DND-41 (cell line): ENCODE measurements at regions not wholly inside any gene's neighbourhood (a gene's known extent, or its start where the extent isn't known, plus 50 kb on each side); places are given as distances from the start of the nearest gene placed in this dataset.

Source experiments
- ATAC-seq: fragments of 200-7000 bp; cut with Tn5 transposase; 3 replicates; pipeline ENCODE4 v1.9.1; 2021; ENCODE audit warnings: low read depth; ENCODE audit not compliant: insufficient read depth
- DNase-seq: peaks from one replicate; pipeline ENCODE4 v3.0.0-alpha.2; 2020
- H2AFZ ChIP-seq: 2 replicates; pipeline ENCODE4 v1.6.0; 2012; ENCODE audit warnings: low read depth, low read length
- H3K27ac ChIP-seq: 2 replicates; pipeline ENCODE4 v1.5.1; 2012; ENCODE audit warnings: low read length, inconsistent platforms
- H3K27me3 ChIP-seq: fragments of 200-600 bp; sonication (generic); 2 replicates; pipeline ENCODE4 v1.6.0; 2012; ENCODE audit warnings: low read length, mild to moderate bottlenecking, inconsistent platforms; ENCODE audit not compliant: insufficient read depth, poor library complexity
- H3K36me3 ChIP-seq: 2 replicates; pipeline ENCODE4 v1.5.1; 2012; ENCODE audit warnings: low read length, inconsistent platforms; ENCODE audit not compliant: insufficient read depth
- H3K4me1 ChIP-seq: 2 replicates; pipeline ENCODE4 v1.5.1; 2012; ENCODE audit warnings: mild to moderate bottlenecking, low read length; ENCODE audit not compliant: insufficient read depth
- H3K4me2 ChIP-seq: 2 replicates; pipeline ENCODE4 v1.6.0; 2012; ENCODE audit warnings: mild to moderate bottlenecking, moderate library complexity, low read length, inconsistent platforms; ENCODE audit not compliant: insufficient read depth
- H3K4me3 ChIP-seq, 2 experiments: fragments of 200-600 bp in 1 of 2; shearing (Covaris generic) in 1 of 2; 2 replicates each; pipeline ENCODE4 v1.5.1; 2012 to 2016; ENCODE audit warnings: inconsistent platforms in 2 of 2, low read length in 2 of 2, mild to moderate bottlenecking in 2 of 2, low read depth in 1 of 2, moderate library complexity in 1 of 2
- H3K79me2 ChIP-seq: 2 replicates; pipeline ENCODE4 v1.6.0; 2012; ENCODE audit warnings: low read length, inconsistent platforms; ENCODE audit not compliant: insufficient read depth
- H3K9ac ChIP-seq: 2 replicates; pipeline ENCODE4 v1.6.0; 2012; ENCODE audit warnings: low read depth, mild to moderate bottlenecking, inconsistent platforms, low read length, moderate library complexity
- H3K9me3 ChIP-seq: 2 replicates; pipeline ENCODE4 v1.5.1; 2012; ENCODE audit warnings: low read length, moderate library complexity, mild to moderate bottlenecking, inconsistent platforms; ENCODE audit not compliant: insufficient read depth, severe bottlenecking
- H4K20me1 ChIP-seq: 2 replicates; pipeline ENCODE4 v1.6.0; 2012; ENCODE audit warnings: low read length; ENCODE audit not compliant: insufficient read depth
- CTCF ChIP-seq: IDR thresholded peaks from 2 replicates; pipeline ENCODE4 v1.5.1; 2012; ENCODE audit warnings: borderline replicate concordance, low read length, moderate library complexity, mild to moderate bottlenecking; ENCODE audit not compliant: poor library complexity, severe bottlenecking; ENCODE audit errors: extremely low read depth
- EZH2 ChIP-seq: IDR thresholded peaks from 3 replicates; pipeline ENCODE4 v1.6.1; 2012; ENCODE audit warnings: borderline replicate concordance, low read depth, mild to moderate bottlenecking, moderate library complexity, low read length, inconsistent platforms; ENCODE audit not compliant: severe bottlenecking

- H3K4me1 ChIP-seq, result no peaks in the 10 kb centered on the region
Observed at GRCh38 chr3:159857840-159858239, 130.8 kb upstream of the IL12A start.

GRCh38 chr3:159858650-159859049 is 130.0 kb upstream of the IL12A start:
- peaks cover 14% of the 10 kb centered on the region for H3K27me3 ChIP-seq
- no peak for ATAC-seq
- no peaks in the 10 kb centered on the region for H3K4me1 ChIP-seq
- DNase-seq, result no peak
- H3K9ac ChIP-seq, result no peak overlapping the region
- H3K36me3 ChIP-seq, result no peaks in the 10 kb centered on the region
- no peak overlapping the region for H2AFZ ChIP-seq
- no peaks in the 10 kb centered on the region for H3K9me3 ChIP-seq
- no peak overlapping the region for H3K27ac ChIP-seq
- no peaks in the 10 kb centered on the region for H3K79me2 ChIP-seq
- no peak for TF ChIP-seq CTCF
- TF ChIP-seq EZH2, result no peak
- no peak overlapping the region for H3K4me2 ChIP-seq
- no peaks in the 10 kb centered on the region for H4K20me1 ChIP-seq
- no peak overlapping the region for H3K4me3 ChIP-seq

More at GRCh38 chr3:159857840-159858239, 130.8 kb upstream of the IL12A start:
- ATAC-seq (no peak), DNase-seq (no peak)
- TF ChIP-seq CTCF, result no peak
- no peak for TF ChIP-seq EZH2
- H4K20me1 ChIP-seq, result no peaks in the 10 kb centered on the region
- no peak overlapping the region for H3K4me3 ChIP-seq
- H2AFZ ChIP-seq, result no peak overlapping the region
- no peaks in the 10 kb centered on the region for H3K36me3 ChIP-seq
- H3K27me3 ChIP-seq, result peaks cover 16% of the 10 kb centered on the region
- no peaks in the 10 kb centered on the region for H3K9me3 ChIP-seq
- H3K27ac ChIP-seq, result no peak overlapping the region
- H3K79me2 ChIP-seq, result no peaks in the 10 kb centered on the region
- H3K9ac ChIP-seq, result no peak overlapping the region
- no peak overlapping the region for H3K4me2 ChIP-seq

DNA sequence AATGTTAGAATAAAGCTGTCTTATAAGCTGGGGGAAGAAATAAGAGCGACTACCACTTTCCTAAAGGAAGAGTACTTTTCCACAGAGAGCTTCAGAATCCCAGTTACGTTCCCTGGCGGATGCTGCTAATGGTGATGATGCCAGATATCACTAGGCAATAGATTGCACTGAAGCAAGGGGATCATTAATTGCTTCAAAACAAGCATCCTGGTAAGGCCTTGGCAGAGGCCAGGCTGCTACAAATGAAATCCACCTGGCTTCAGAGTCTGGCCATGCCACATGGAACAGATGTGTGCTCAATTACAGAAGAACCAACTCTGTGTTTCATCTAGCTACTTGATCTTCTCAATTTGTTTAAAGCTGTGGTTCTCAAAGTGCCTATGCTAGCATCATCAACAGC is 129.2 kb upstream of the IL12A start:
- no peaks in the 10 kb centered on the region for H3K79me2 ChIP-seq
- H3K36me3 ChIP-seq, result no peaks in the 10 kb centered on the region
- no peaks in the 10 kb centered on the region for H3K4me1 ChIP-seq
- H2AFZ ChIP-seq, result no peak overlapping the region
- no peak overlapping the region for H3K4me3 ChIP-seq
- ATAC-seq (no peak), DNase-seq (no peak)
- H3K4me2 ChIP-seq, result no peak overlapping the region
- no peak overlapping the region for H3K9ac ChIP-seq
- TF ChIP-seq CTCF (no peak), EZH2 (no peak)
- peaks cover 10% of the 10 kb centered on the region for H3K27me3 ChIP-seq
- no peak overlapping the region for H3K27ac ChIP-seq
- H4K20me1 ChIP-seq, result no peaks in the 10 kb centered on the region
- no peaks in the 10 kb centered on the region for H3K9me3 ChIP-seq

DNA sequence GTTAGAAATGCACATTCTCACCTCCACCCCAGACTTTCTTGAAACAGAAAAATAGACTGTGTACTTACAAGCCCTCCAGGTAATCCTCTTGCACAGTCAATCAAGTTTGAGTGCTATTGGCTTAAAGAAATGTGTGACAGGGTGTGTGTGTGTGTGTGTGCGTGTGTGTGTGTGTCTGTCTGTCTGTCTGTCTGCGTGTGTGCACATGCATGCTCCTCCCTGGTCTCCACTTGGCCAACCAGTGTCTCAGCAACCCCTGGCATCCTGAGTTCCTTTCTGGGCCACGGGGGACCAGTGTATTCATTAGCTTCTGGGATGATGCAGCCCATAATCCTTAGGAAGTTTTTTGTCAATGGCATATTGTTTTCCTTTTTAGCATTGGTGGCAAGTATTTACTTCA is 128.8 kb upstream of the IL12A start:
- Histone ChIP-seq H2AFZ (no peak overlapping the region), H3K9ac (no peak overlapping the region), H3K27me3 (peaks cover 8% of the 10 kb centered on the region), H3K27ac (no peak overlapping the region), H3K4me2 (no peak overlapping the region), H4K20me1 (no peaks in the 10 kb centered on the region), H3K9me3 (no peaks in the 10 kb centered on the region), H3K79me2 (no peaks in the 10 kb centered on the region), H3K4me1 (no peaks in the 10 kb centered on the region), H3K36me3 (no peaks in the 10 kb centered on the region), H3K4me3 (no peak overlapping the region)
- ATAC-seq, result no peak
- DNase-seq, result no peak
- no peak for TF ChIP-seq EZH2
- TF ChIP-seq CTCF, result no peak
